Mammary epithelial cell (primary cell): ENCODE measurements at regions not wholly inside any gene's neighbourhood (a gene's known extent, or its start where the extent isn't known, plus 50 kb on each side); places are given as distances from the start of the nearest gene placed in this dataset.

Experiments used
- CTCF ChIP-seq, 2 donors: IDR thresholded peaks in 1 of 2; conservative IDR thresholded peaks in 1 of 2; 2 replicates each; pipeline ENCODE4 v1.5.1; 2011 to 2012; ENCODE audit warnings: inconsistent platforms in 2 of 2, low read length in 2 of 2, mild to moderate bottlenecking in 2 of 2, control low read depth in 1 of 2, low read depth in 1 of 2; ENCODE audit not compliant: insufficient read depth in 1 of 2; ENCODE audit errors: extremely low read depth in 1 of 2
- EZH2 ChIP-seq: IDR thresholded peaks from 2 replicates; pipeline ENCODE4 v1.6.1; 2012; ENCODE audit warnings: low read length, inconsistent platforms, borderline replicate concordance

GRCh38 chr18:32552421-32553030, 81.8 kb upstream of the GAREM1 start:
- TF ChIP-seq CTCF (conservative IDR thresholded peaks at IDR 0.05 in 1 of 2, IDR thresholded peaks at IDR 0.05 in 1 of 2; ENCODE audit: extremely low read depth in 1 of 2, insufficient read depth in 1 of 2, low read depth in 1 of 2, low read length in 2 of 2): peak; percentile 81 to 82
- no peak for TF ChIP-seq EZH2
